PFSK-1 (cell line): ENCODE measurements at regions not wholly inside any gene's neighbourhood (a gene's known extent, or its start where the extent isn't known, plus 50 kb on each side); places are given as distances from the start of the nearest gene placed in this dataset.

Experiments
- POLR2AphosphoS5 ChIP-seq: IDR thresholded peaks from 2 replicates; pipeline ENCODE4 v1.6.1; 2012; ENCODE audit warnings: low read depth, mild to moderate bottlenecking, control low read depth, low read length, moderate library complexity
- SIN3A ChIP-seq: IDR thresholded peaks from 2 replicates; pipeline ENCODE4 v1.6.1; 2012; ENCODE audit warnings: mild to moderate bottlenecking, low read length, moderate library complexity, borderline replicate concordance; ENCODE audit not compliant: insufficient read depth
- TAF1 ChIP-seq: IDR thresholded peaks from 2 replicates; pipeline ENCODE4 v1.6.1; 2012; ENCODE audit warnings: low read length, control low read depth, borderline replicate concordance; ENCODE audit not compliant: insufficient read depth
- TF ChIP-seq, protein P1 (sequence below), 2 experiments: IDR thresholded peaks; 2 replicates each; pipeline versions ENCODE4 v1.6.1 to v1.8.0; 2011 to 2012; ENCODE audit warnings: low read depth in 2 of 2, low read length in 2 of 2, control low read depth in 1 of 2, inconsistent platforms in 1 of 2, mild to moderate bottlenecking in 1 of 2, moderate library complexity in 1 of 2; ENCODE audit not compliant: insufficient read depth in 1 of 2

DNA sequence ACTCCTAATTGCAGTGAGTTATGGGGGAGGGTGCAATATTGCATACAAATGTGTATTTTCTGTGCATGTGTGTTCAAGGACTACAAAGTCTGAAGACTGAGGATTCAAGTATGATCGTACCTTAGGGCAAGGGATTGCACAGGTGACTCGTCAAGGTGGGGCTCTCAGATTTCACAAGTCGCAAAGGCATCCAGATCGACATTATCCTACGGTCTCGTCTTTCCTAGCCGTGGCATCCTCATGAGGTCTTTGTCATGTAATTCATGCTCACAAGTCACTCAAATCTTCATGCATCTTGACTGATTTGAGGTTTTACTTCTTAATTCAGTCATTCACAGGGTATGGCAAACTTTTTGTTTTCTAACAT lies 191.4 kb upstream of the HES1 start:
- TF ChIP-seq, protein P1, sequence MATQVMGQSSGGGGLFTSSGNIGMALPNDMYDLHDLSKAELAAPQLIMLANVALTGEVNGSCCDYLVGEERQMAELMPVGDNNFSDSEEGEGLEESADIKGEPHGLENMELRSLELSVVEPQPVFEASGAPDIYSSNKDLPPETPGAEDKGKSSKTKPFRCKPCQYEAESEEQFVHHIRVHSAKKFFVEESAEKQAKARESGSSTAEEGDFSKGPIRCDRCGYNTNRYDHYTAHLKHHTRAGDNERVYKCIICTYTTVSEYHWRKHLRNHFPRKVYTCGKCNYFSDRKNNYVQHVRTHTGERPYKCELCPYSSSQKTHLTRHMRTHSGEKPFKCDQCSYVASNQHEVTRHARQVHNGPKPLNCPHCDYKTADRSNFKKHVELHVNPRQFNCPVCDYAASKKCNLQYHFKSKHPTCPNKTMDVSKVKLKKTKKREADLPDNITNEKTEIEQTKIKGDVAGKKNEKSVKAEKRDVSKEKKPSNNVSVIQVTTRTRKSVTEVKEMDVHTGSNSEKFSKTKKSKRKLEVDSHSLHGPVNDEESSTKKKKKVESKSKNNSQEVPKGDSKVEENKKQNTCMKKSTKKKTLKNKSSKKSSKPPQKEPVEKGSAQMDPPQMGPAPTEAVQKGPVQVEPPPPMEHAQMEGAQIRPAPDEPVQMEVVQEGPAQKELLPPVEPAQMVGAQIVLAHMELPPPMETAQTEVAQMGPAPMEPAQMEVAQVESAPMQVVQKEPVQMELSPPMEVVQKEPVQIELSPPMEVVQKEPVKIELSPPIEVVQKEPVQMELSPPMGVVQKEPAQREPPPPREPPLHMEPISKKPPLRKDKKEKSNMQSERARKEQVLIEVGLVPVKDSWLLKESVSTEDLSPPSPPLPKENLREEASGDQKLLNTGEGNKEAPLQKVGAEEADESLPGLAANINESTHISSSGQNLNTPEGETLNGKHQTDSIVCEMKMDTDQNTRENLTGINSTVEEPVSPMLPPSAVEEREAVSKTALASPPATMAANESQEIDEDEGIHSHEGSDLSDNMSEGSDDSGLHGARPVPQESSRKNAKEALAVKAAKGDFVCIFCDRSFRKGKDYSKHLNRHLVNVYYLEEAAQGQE (IDR thresholded peaks at IDR 0.05; ENCODE audit: insufficient read depth in 1 of 2, low read depth in 2 of 2, low read length in 2 of 2), result no peak
- no peak for TF ChIP-seq POLR2AphosphoS5
- no peak for TF ChIP-seq TAF1
- no peak for TF ChIP-seq SIN3A
